ENCODE measurements at regions not wholly inside any gene's neighbourhood (a gene's known extent, or its start where the extent isn't known, plus 50 kb on each side); places are given as distances from the start of the nearest gene placed in this dataset.
"Not testable (repeated sequence)": the region's sequence is repeated elsewhere in the genome, so short reads cannot be mapped to it uniquely, and the experiment has no call there.

GRCh38 chr10:35858676-35859283 lies 216.7 kb upstream of the FZD8 start:
- H3K4me3 ChIP-seq (ENCODE audit: low read length in 2 of 2); H3K4me1 ChIP-seq (ENCODE audit: control insufficient read depth in 2 of 2, insufficient read depth in 2 of 2, low read length in 2 of 2); H3K27ac ChIP-seq (ENCODE audit: low read depth in 2 of 2, low read length in 2 of 2); H3K36me3 ChIP-seq (ENCODE audit: control insufficient read depth in 2 of 2, insufficient read depth in 2 of 2, low read length in 2 of 2); H3K27me3 ChIP-seq (ENCODE audit: control insufficient read depth in 2 of 2, insufficient read depth in 2 of 2, low read length in 2 of 2); H3K9me3 ChIP-seq (ENCODE audit: control insufficient read depth in 2 of 2, low read length in 2 of 2); H3K9ac ChIP-seq (ENCODE audit: low read depth in 1 of 2, low read length in 2 of 2): not testable (repeated sequence)

GRCh38 chr10:35857860-35858259 lies 215.8 kb upstream of the FZD8 start:
- no peaks in the 10 kb centered on the region for H3K36me3 ChIP-seq (ENCODE audit: control insufficient read depth in 2 of 2, insufficient read depth in 2 of 2, low read length in 2 of 2)
- H3K27ac ChIP-seq (ENCODE audit: low read depth in 2 of 2, low read length in 2 of 2) = no peak overlapping the region
- no peaks in the 10 kb centered on the region for H3K4me1 ChIP-seq (ENCODE audit: control insufficient read depth in 2 of 2, insufficient read depth in 2 of 2, low read length in 2 of 2)
- H3K9ac ChIP-seq (ENCODE audit: low read depth in 1 of 2, low read length in 2 of 2) = no peak overlapping the region
- H3K4me3 ChIP-seq (ENCODE audit: low read length in 2 of 2) = no peak overlapping the region
- no peaks in the 10 kb centered on the region for H3K9me3 ChIP-seq (ENCODE audit: control insufficient read depth in 2 of 2, low read length in 2 of 2)
- H3K27me3 ChIP-seq (ENCODE audit: control insufficient read depth in 2 of 2, insufficient read depth in 2 of 2, low read length in 2 of 2) = no peaks in the 10 kb centered on the region

DNA sequence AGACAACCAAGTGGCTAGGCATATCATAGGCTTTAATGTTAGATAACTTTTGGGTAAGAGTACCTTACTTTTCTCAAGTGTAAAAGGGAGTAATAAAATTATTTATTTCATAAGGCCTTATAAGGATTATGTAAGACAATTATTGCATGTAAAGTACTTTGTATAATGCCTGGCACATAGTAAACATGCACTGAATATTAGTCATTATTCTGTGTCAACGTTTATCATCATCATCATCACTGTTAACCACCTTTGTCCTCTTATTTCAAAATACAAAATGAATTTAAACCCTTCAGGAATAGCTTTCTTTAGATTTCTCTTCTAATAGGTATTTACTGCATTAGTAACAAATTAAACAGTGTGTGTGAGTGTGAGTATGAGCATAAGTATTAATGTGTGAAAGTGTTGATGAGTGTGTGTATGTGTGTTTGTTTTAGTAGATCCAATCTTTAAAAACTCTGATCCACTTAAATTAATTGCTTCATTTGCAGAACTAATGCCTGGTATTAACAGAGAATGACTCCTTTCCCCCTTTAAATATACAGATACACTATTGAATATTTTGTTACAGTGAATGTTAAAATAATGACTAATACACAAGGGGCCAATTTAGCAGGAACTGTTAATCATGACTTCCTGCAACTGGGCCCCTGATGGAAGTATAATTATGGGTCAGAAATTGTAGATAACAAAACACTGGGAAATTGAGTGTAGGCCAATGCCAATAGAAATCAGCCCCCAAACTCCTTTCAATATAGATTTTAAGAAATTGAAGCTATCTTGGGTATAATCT lies 213.3 kb upstream of the FZD8 start:
- Histone ChIP-seq H3K27ac (ENCODE audit: low read depth in 2 of 2, low read length in 2 of 2) (no peak overlapping the region), H3K9ac (ENCODE audit: low read depth in 1 of 2, low read length in 2 of 2) (no peak overlapping the region), H3K36me3 (ENCODE audit: control insufficient read depth in 2 of 2, insufficient read depth in 2 of 2, low read length in 2 of 2) (no peaks in the 10 kb centered on the region), H3K9me3 (ENCODE audit: control insufficient read depth in 2 of 2, low read length in 2 of 2) (no peaks in the 10 kb centered on the region), H3K4me3 (ENCODE audit: low read length in 2 of 2) (no peak overlapping the region), H3K4me1 (ENCODE audit: control insufficient read depth in 2 of 2, insufficient read depth in 2 of 2, low read length in 2 of 2) (no peaks in the 10 kb centered on the region), H3K27me3 (ENCODE audit: control insufficient read depth in 2 of 2, insufficient read depth in 2 of 2, low read length in 2 of 2) (no peaks in the 10 kb centered on the region)

GRCh38 chr10:35854661-35855060 lies 212.6 kb upstream of the FZD8 start:
- Histone ChIP-seq H3K27ac (ENCODE audit: low read depth in 2 of 2, low read length in 2 of 2) (no peak overlapping the region), H3K4me3 (ENCODE audit: low read length in 2 of 2) (no peak overlapping the region), H3K36me3 (ENCODE audit: control insufficient read depth in 2 of 2, insufficient read depth in 2 of 2, low read length in 2 of 2) (no peaks in the 10 kb centered on the region), H3K9ac (ENCODE audit: low read depth in 1 of 2, low read length in 2 of 2) (no peak overlapping the region), H3K9me3 (ENCODE audit: control insufficient read depth in 2 of 2, low read length in 2 of 2) (no peaks in the 10 kb centered on the region), H3K4me1 (ENCODE audit: control insufficient read depth in 2 of 2, insufficient read depth in 2 of 2, low read length in 2 of 2) (no peaks in the 10 kb centered on the region), H3K27me3 (ENCODE audit: control insufficient read depth in 2 of 2, insufficient read depth in 2 of 2, low read length in 2 of 2) (no peaks in the 10 kb centered on the region)

- Histone ChIP-seq H3K4me3 (ENCODE audit: low read length in 2 of 2) (no peak overlapping the region), H3K4me1 (ENCODE audit: control insufficient read depth in 2 of 2, insufficient read depth in 2 of 2, low read length in 2 of 2) (no peaks in the 10 kb centered on the region), H3K9ac (ENCODE audit: low read depth in 1 of 2, low read length in 2 of 2) (no peak overlapping the region), H3K36me3 (ENCODE audit: control insufficient read depth in 2 of 2, insufficient read depth in 2 of 2, low read length in 2 of 2) (no peaks in the 10 kb centered on the region), H3K27me3 (ENCODE audit: control insufficient read depth in 2 of 2, insufficient read depth in 2 of 2, low read length in 2 of 2) (no peaks in the 10 kb centered on the region), H3K27ac (ENCODE audit: low read depth in 2 of 2, low read length in 2 of 2) (no peak overlapping the region), H3K9me3 (ENCODE audit: control insufficient read depth in 2 of 2, low read length in 2 of 2) (no peaks in the 10 kb centered on the region)
These were observed 210.6 kb upstream of the FZD8 start for GRCh38 chr10:35852721-35853120.

DNA sequence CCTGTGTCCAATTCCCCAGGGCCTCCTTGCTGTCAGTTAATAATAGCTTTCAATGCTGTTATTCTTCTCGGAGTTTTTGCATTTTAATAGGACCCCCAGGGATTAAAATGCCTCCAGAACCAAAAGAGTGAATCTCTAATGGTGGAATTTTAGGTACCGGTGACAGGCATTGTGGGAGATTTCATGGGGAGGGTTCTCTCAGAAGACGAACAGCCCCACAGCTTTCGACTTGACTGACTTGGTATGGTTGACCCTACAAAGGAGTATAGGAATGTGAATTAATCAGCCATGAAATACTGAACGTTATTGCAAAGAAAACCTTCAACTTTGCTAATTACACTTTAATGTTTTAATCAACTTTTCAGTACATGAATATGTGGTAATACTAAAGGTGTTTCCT lies 206.3 kb upstream of the FZD8 start:
- Histone ChIP-seq H3K27ac (ENCODE audit: low read depth in 2 of 2, low read length in 2 of 2) (no peak overlapping the region), H3K4me3 (ENCODE audit: low read length in 2 of 2) (no peak overlapping the region), H3K9ac (ENCODE audit: low read depth in 1 of 2, low read length in 2 of 2) (no peak overlapping the region), H3K4me1 (ENCODE audit: control insufficient read depth in 2 of 2, insufficient read depth in 2 of 2, low read length in 2 of 2) (no peaks in the 10 kb centered on the region), H3K27me3 (ENCODE audit: control insufficient read depth in 2 of 2, insufficient read depth in 2 of 2, low read length in 2 of 2) (no peaks in the 10 kb centered on the region), H3K36me3 (ENCODE audit: control insufficient read depth in 2 of 2, insufficient read depth in 2 of 2, low read length in 2 of 2) (no peaks in the 10 kb centered on the region), H3K9me3 (ENCODE audit: control insufficient read depth in 2 of 2, low read length in 2 of 2) (no peaks in the 10 kb centered on the region)

DNA sequence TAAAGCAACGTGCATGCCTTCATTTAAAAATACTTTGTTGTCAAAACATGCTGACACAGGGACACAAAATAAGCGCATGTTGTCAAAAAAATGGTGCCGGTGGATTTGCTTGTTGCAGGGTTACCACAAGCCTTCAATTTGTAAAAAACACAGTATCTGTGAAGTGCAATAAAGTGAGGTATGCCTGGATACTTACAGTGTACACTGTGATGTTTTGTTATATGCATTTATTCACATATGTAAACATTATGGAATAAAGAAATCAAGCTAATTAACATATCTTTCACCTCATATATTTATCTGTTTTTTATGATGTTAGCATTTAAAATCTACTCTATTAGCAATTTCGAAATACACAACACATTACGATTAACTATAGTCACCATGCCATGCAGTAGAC lies 202.6 kb upstream of the FZD8 start:
- no peaks in the 10 kb centered on the region for H3K4me1 ChIP-seq (ENCODE audit: control insufficient read depth in 2 of 2, insufficient read depth in 2 of 2, low read length in 2 of 2)
- no peaks in the 10 kb centered on the region for H3K9me3 ChIP-seq (ENCODE audit: control insufficient read depth in 2 of 2, low read length in 2 of 2)
- no peak overlapping the region for H3K27ac ChIP-seq (ENCODE audit: low read depth in 2 of 2, low read length in 2 of 2)
- H3K9ac ChIP-seq (ENCODE audit: low read depth in 1 of 2, low read length in 2 of 2) = no peak overlapping the region
- H3K4me3 ChIP-seq (ENCODE audit: low read length in 2 of 2) = no peak overlapping the region
- H3K27me3 ChIP-seq (ENCODE audit: control insufficient read depth in 2 of 2, insufficient read depth in 2 of 2, low read length in 2 of 2) = no peaks in the 10 kb centered on the region
- H3K36me3 ChIP-seq (ENCODE audit: control insufficient read depth in 2 of 2, insufficient read depth in 2 of 2, low read length in 2 of 2) = no peaks in the 10 kb centered on the region

GRCh38 chr10:35843524-35844181 lies 201.6 kb upstream of the FZD8 start:
- no peak overlapping the region for H3K9ac ChIP-seq (ENCODE audit: low read depth in 1 of 2, low read length in 2 of 2)
- H3K4me3 ChIP-seq (ENCODE audit: low read length in 2 of 2) = no peak overlapping the region
- no peaks in the 10 kb centered on the region for H3K4me1 ChIP-seq (ENCODE audit: control insufficient read depth in 2 of 2, insufficient read depth in 2 of 2, low read length in 2 of 2)
- H3K9me3 ChIP-seq (ENCODE audit: control insufficient read depth in 2 of 2, low read length in 2 of 2) = no peaks in the 10 kb centered on the region
- no peaks in the 10 kb centered on the region for H3K27me3 ChIP-seq (ENCODE audit: control insufficient read depth in 2 of 2, insufficient read depth in 2 of 2, low read length in 2 of 2)
- H3K27ac ChIP-seq (ENCODE audit: low read depth in 2 of 2, low read length in 2 of 2) = no peak overlapping the region
- H3K36me3 ChIP-seq (ENCODE audit: control insufficient read depth in 2 of 2, insufficient read depth in 2 of 2, low read length in 2 of 2) = no peaks in the 10 kb centered on the region

GRCh38 chr10:35838054-35838453 lies 196.0 kb upstream of the FZD8 start:
- Histone ChIP-seq H3K9ac (ENCODE audit: low read depth in 1 of 2, low read length in 2 of 2) (no peak overlapping the region), H3K4me1 (ENCODE audit: control insufficient read depth in 2 of 2, insufficient read depth in 2 of 2, low read length in 2 of 2) (no peaks in the 10 kb centered on the region), H3K4me3 (ENCODE audit: low read length in 2 of 2) (no peak overlapping the region), H3K9me3 (ENCODE audit: control insufficient read depth in 2 of 2, low read length in 2 of 2) (no peaks in the 10 kb centered on the region), H3K27me3 (ENCODE audit: control insufficient read depth in 2 of 2, insufficient read depth in 2 of 2, low read length in 2 of 2) (no peaks in the 10 kb centered on the region), H3K27ac (ENCODE audit: low read depth in 2 of 2, low read length in 2 of 2) (no peak overlapping the region), H3K36me3 (ENCODE audit: control insufficient read depth in 2 of 2, insufficient read depth in 2 of 2, low read length in 2 of 2) (no peaks in the 10 kb centered on the region)

GRCh38 chr10:35835545-35835944 lies 193.4 kb upstream of the FZD8 start:
- no peaks in the 10 kb centered on the region for H3K4me1 ChIP-seq (ENCODE audit: control insufficient read depth in 2 of 2, insufficient read depth in 2 of 2, low read length in 2 of 2)
- no peak overlapping the region for H3K4me3 ChIP-seq (ENCODE audit: low read length in 2 of 2)
- no peaks in the 10 kb centered on the region for H3K27me3 ChIP-seq (ENCODE audit: control insufficient read depth in 2 of 2, insufficient read depth in 2 of 2, low read length in 2 of 2)
- no peaks in the 10 kb centered on the region for H3K36me3 ChIP-seq (ENCODE audit: control insufficient read depth in 2 of 2, insufficient read depth in 2 of 2, low read length in 2 of 2)
- H3K9me3 ChIP-seq (ENCODE audit: control insufficient read depth in 2 of 2, low read length in 2 of 2) = no peaks in the 10 kb centered on the region
- H3K27ac ChIP-seq (ENCODE audit: low read depth in 2 of 2, low read length in 2 of 2) = no peak overlapping the region
- no peak overlapping the region for H3K9ac ChIP-seq (ENCODE audit: low read depth in 1 of 2, low read length in 2 of 2)
